Epithelial cell of proximal tubule (primary cell): ENCODE measurements at regions not wholly inside any gene's neighbourhood (a gene's known extent, or its start where the extent isn't known, plus 50 kb on each side); places are given as distances from the start of the nearest gene placed in this dataset.

Source experiments
- DNase-seq: peaks from one replicate; pipeline ENCODE4 v3.0.0-alpha.2; 2011; ENCODE audit warnings: low read depth
- H3K4me3 ChIP-seq: 2 replicates; pipeline ENCODE4 v1.5.1; 2011; ENCODE audit warnings: low read depth, mild to moderate bottlenecking, low read length
- CTCF ChIP-seq: conservative IDR thresholded peaks from 2 replicates; pipeline ENCODE4 v1.5.1; 2012; ENCODE audit warnings: low read depth, mild to moderate bottlenecking, low read length

DNA sequence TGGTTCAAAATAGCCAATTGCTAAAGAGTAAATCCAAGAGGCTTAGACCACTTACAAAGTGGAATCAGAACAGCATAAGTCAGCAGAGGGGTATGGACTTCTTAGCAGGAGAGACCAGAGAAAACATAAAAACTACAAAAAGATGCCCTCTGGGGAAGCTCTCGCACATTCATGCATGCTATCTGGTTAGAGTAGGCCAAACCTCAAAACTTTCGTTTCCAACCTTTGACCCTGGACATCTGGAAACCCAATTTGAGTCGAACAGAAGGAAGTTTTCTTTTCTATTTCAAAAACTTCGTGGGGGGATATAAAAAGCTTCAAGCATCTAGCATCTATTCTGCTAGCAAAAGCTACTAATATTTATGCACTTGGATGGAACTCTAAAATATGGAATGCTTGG lies 523.9 kb upstream of the AGTR1 start:
- no peak overlapping the region for H3K4me3 ChIP-seq
- no peak for TF ChIP-seq CTCF
- DNase-seq = no peak

- no peak for TF ChIP-seq CTCF
- no peak for DNase-seq
These were observed 522.5 kb upstream of the AGTR1 start for GRCh38 chr3:148175214-148175613.

DNA sequence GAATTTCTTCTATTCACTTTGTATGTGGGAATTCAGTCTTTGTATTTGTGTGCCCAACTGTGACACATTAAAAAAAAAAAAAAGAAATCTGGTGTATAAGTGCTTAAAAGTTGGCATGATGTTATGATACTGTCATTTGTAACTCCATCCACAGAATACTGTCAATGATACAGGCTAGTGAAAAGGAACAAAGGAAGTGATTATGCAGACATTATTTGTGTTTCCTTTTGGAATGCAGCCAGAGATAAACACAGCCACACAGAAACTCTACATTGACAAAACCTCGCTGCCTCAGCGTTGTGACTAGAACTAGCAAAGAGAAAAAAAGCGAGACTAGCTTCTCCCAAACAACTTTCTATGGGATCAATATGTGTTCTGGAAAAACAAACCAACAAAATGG lies 519.2 kb upstream of the AGTR1 start:
- no peak for TF ChIP-seq CTCF
- peak; percentile 10 for DNase-seq
- H3K4me3 ChIP-seq = no peak overlapping the region

More at GRCh38 chr3:148175214-148175613, 522.5 kb upstream of the AGTR1 start:
- no peak overlapping the region for H3K4me3 ChIP-seq

DNA sequence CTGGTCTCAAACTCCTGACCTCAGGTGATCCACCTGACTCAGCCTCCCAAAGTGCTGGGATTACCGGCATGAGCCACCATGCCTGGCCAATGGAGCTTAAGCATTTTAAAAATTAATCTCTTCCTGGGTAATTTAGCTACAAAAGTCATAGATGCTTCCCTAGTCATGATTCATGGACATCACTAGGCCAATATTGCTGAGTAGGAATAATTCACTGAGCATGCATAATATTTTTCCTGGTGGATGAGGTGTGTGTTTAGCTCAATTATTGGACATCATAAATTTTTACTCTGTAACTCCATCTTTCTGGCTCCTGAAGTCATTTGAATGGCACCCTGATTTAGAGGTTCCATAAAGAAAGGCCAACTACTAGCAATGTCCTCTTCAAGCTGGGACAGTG lies 512.9 kb upstream of the AGTR1 start:
- DNase-seq = no peak
- H3K4me3 ChIP-seq = no peak overlapping the region
- TF ChIP-seq CTCF = no peak

GRCh38 chr3:148186881-148187280 lies 510.8 kb upstream of the AGTR1 start:
- no peak for DNase-seq
- H3K4me3 ChIP-seq = no peak overlapping the region
- no peak for TF ChIP-seq CTCF

- TF ChIP-seq CTCF = no peak
- H3K4me3 ChIP-seq = no peak overlapping the region
- DNase-seq = no peak
These were observed 510.4 kb upstream of the AGTR1 start for GRCh38 chr3:148187296-148187695.

- no peak overlapping the region for H3K4me3 ChIP-seq
- DNase-seq = no peak
- no peak for TF ChIP-seq CTCF
These were observed 507.2 kb upstream of the AGTR1 start for GRCh38 chr3:148190441-148190990.
